Vagina (tissue), 2 donors: ENCODE measurements at regions not wholly inside any gene's neighbourhood (a gene's known extent, or its start where the extent isn't known, plus 50 kb on each side); places are given as distances from the start of the nearest gene placed in this dataset. TPM values are rescaled to one million over a fixed set of nuclear protein-coding genes. Genes with fewer than 3 reads are reported as not detected.

Experiments used
- DNase-seq, 2 donors: peaks; one replicate each; pipeline ENCODE4 v3.0.0-alpha.2; 2017; ENCODE audit errors: extremely low spot score in 2 of 2
- H3K27ac ChIP-seq: fragments of 200-600 bp; sonication (generic); one replicate; pipeline ENCODE4 v1.5.1; 2019
- H3K27me3 ChIP-seq: fragments of 200-600 bp; sonication (generic); one replicate; pipeline ENCODE4 v1.5.1; 2019
- H3K36me3 ChIP-seq, 2 donors: fragments of 200-600 bp; sonication (generic); one replicate each; pipeline ENCODE4 v1.5.1; 2017 to 2019
- H3K4me1 ChIP-seq: fragments of 200-600 bp; sonication (generic); one replicate; pipeline ENCODE4 v1.5.1; 2019
- H3K4me3 ChIP-seq, 2 donors: fragments of 200-600 bp; sonication (generic); 1 replicate in 1 of 2; 2 replicates in 1 of 2; pipeline ENCODE4 v1.5.1; 2016 to 2019
- H3K9me3 ChIP-seq: fragments of 200-600 bp; sonication (generic); one replicate; pipeline ENCODE4 v1.5.1; 2019
- CTCF ChIP-seq, 3 experiments: fragments of 450-650 bp in 2 of 3; fragments of 200-600 bp in 1 of 3; sonication (generic) in 1 of 3; IDR thresholded peaks; one replicate each; pipeline ENCODE4 v1.5.1; 2017 to 2019; ENCODE audit warnings: antibody characterized with exemption in 3 of 3, mild to moderate bottlenecking in 2 of 3, moderate library complexity in 2 of 3
- POLR2A ChIP-seq, 2 donors: fragments of 450-650 bp; IDR thresholded peaks; one replicate each; pipeline ENCODE4 v1.6.1; 2017; ENCODE audit warnings: antibody characterized with exemption in 2 of 2, mild to moderate bottlenecking in 2 of 2, moderate library complexity in 2 of 2
- POLR2AphosphoS5 ChIP-seq, 2 donors: sonication (generic); formaldehyde crosslinking; IDR thresholded peaks; one replicate each; pipeline ENCODE4 v1.9.0; 2017; ENCODE audit warnings: antibody characterized with exemption in 2 of 2, mild to moderate bottlenecking in 2 of 2, low read depth in 1 of 2; ENCODE audit not compliant: insufficient read depth in 1 of 2
- intact Hi-C: fragments of 100-400 bp; cut with DNase I; formaldehyde crosslinking; loops from one replicate; pipeline ENCODE4 v1.15.1; 2023
- small RNA-seq: library from RNA; depleted of rRNA; stranded (forward); fragments of <200 nt; gene quantifications from one replicate; pipeline ENCODE3, GENCODE V24; 2016

GRCh38 chr18:33812186-33812585, 234.2 kb downstream of the ASXL3 start:
- H3K36me3 ChIP-seq = no peaks in the 10 kb centered on the region
- no peaks in the 10 kb centered on the region for H3K9me3 ChIP-seq
- intact Hi-C loops = no loop called here
- peak in 1 of 2 donors; percentile 61 for TF ChIP-seq POLR2AphosphoS5 (IDR thresholded peaks at IDR 0.05; ENCODE audit: insufficient read depth in 1 of 2, low read depth in 1 of 2)
- TF ChIP-seq POLR2A (IDR thresholded peaks at IDR 0.05) = no peak
- no peak for TF ChIP-seq CTCF (IDR thresholded peaks at IDR 0.05)
- H3K4me1 ChIP-seq = peaks cover 2% of the 10 kb centered on the region
- H3K4me3 ChIP-seq = no peak overlapping the region
- H3K27me3 ChIP-seq = no peaks in the 10 kb centered on the region
- H3K27ac ChIP-seq = no peak overlapping the region
- DNase-seq = no peak

- Histone ChIP-seq H3K4me3 (no peak overlapping the region), H3K27ac (no peak overlapping the region), H3K27me3 (no peaks in the 10 kb centered on the region), H3K4me1 (peaks cover 21% of the 10 kb centered on the region), H3K9me3 (no peaks in the 10 kb centered on the region), H3K36me3 (no peaks in the 10 kb centered on the region)
- TF ChIP-seq POLR2AphosphoS5 (IDR thresholded peaks at IDR 0.05; ENCODE audit: insufficient read depth in 1 of 2, low read depth in 1 of 2) (no peak), CTCF (IDR thresholded peaks at IDR 0.05) (no peak), POLR2A (IDR thresholded peaks at IDR 0.05) (no peak)
- intact Hi-C loops = no loop called here
- DNase-seq = no peak
Observed at GRCh38 chr18:33805592-33805991, 227.6 kb downstream of the ASXL3 start.

- Histone ChIP-seq H3K4me1 (peaks cover 21% of the 10 kb centered on the region), H3K27me3 (no peaks in the 10 kb centered on the region), H3K9me3 (no peaks in the 10 kb centered on the region), H3K36me3 (no peaks in the 10 kb centered on the region), H3K27ac (no peak overlapping the region), H3K4me3 (no peak overlapping the region)
- intact Hi-C loops = no loop called here
- no peak for DNase-seq
- TF ChIP-seq CTCF (IDR thresholded peaks at IDR 0.05) = no peak
Observed at GRCh38 chr18:33804258-33804657, 226.2 kb downstream of the ASXL3 start.

GRCh38 chr18:33803636-33804035, 225.6 kb downstream of the ASXL3 start:
- Histone ChIP-seq H3K4me3 (no peak overlapping the region), H3K4me1 (peaks cover 21% of the 10 kb centered on the region), H3K27ac (no peak overlapping the region), H3K9me3 (no peaks in the 10 kb centered on the region), H3K36me3 (no peaks in the 10 kb centered on the region), H3K27me3 (no peaks in the 10 kb centered on the region)
- intact Hi-C loops = no loop called here
- DNase-seq = no peak
- TF ChIP-seq POLR2A (IDR thresholded peaks at IDR 0.05) (no peak), CTCF (IDR thresholded peaks at IDR 0.05) (no peak), POLR2AphosphoS5 (IDR thresholded peaks at IDR 0.05; ENCODE audit: insufficient read depth in 1 of 2, low read depth in 1 of 2) (no peak)

GRCh38 chr18:33802955-33803354, 224.9 kb downstream of the ASXL3 start:
- DNase-seq = no peak
- Histone ChIP-seq H3K4me3 (no peak overlapping the region), H3K4me1 (peaks cover 21% of the 10 kb centered on the region), H3K27me3 (no peaks in the 10 kb centered on the region), H3K36me3 (no peaks in the 10 kb centered on the region), H3K27ac (no peak overlapping the region), H3K9me3 (no peaks in the 10 kb centered on the region)
- intact Hi-C loops = no loop called here
- TF ChIP-seq POLR2A (IDR thresholded peaks at IDR 0.05) = no peak
- TF ChIP-seq POLR2AphosphoS5 (IDR thresholded peaks at IDR 0.05; ENCODE audit: insufficient read depth in 1 of 2, low read depth in 1 of 2) = peak in 1 of 2 donors; percentile 20

Small RNA genes lying in the stretch of these regions (small RNA-seq; reads per million reads assigned to genes)
- gene RF00019 = not detected
